Skin of body (tissue), 1 donor: ENCODE measurements at regions not wholly inside any gene's neighbourhood (a gene's known extent, or its start where the extent isn't known, plus 50 kb on each side); places are given as distances from the start of the nearest gene placed in this dataset.
"Not testable (repeated sequence)": the region's sequence is repeated elsewhere in the genome, so short reads cannot be mapped to it uniquely, and the experiment has no call there.

ENCODE experiments used
- DNase-seq: peaks from one replicate; lab custom pipeline; 2025; lab: John Stamatoyannopoulos, UW

GRCh38 chr7:34463830-34464229 is 194.2 kb upstream of the NPSR1 start:
- DNase-seq = no peak

GRCh38 chr7:34471844-34472243 is 186.2 kb upstream of the NPSR1 start:
- no peak for DNase-seq

GRCh38 chr7:34486371-34486770 is 171.6 kb upstream of the NPSR1 start:
- no peak for DNase-seq

- DNase-seq = no peak
Observed at GRCh38 chr7:34487391-34488115, 170.5 kb upstream of the NPSR1 start.

GRCh38 chr7:34488766-34489165 is 169.3 kb upstream of the NPSR1 start:
- DNase-seq = no peak

GRCh38 chr7:34491899-34492298 is 166.1 kb upstream of the NPSR1 start:
- no peak for DNase-seq

- no peak for DNase-seq
Observed at GRCh38 chr7:34493752-34494151, 164.3 kb upstream of the NPSR1 start.

- DNase-seq = no peak
Observed at GRCh38 chr7:34497153-34497777, 160.8 kb upstream of the NPSR1 start.

GRCh38 chr7:34501156-34501555 is 156.9 kb upstream of the NPSR1 start:
- DNase-seq = no peak

GRCh38 chr7:34507191-34507590 is 150.8 kb upstream of the NPSR1 start:
- DNase-seq = no peak

- no peak for DNase-seq
Observed at GRCh38 chr7:34523226-34523918, 134.6 kb upstream of the NPSR1 start.

- no peak for DNase-seq
Observed at GRCh38 chr7:34530259-34530658, 127.8 kb upstream of the NPSR1 start.

- no peak for DNase-seq
Observed at GRCh38 chr7:34539003-34539402, 119.0 kb upstream of the NPSR1 start.

- no peak for DNase-seq
Observed at GRCh38 chr7:34544621-34545020, 113.4 kb upstream of the NPSR1 start.

GRCh38 chr7:34550996-34551395 is 107.0 kb upstream of the NPSR1 start:
- DNase-seq = no peak

- DNase-seq = no peak
Observed at GRCh38 chr7:34552502-34552901, 105.5 kb upstream of the NPSR1 start.

GRCh38 chr7:34558022-34558421 is 100.0 kb upstream of the NPSR1 start:
- DNase-seq = no peak

GRCh38 chr7:34564091-34564490 is 93.9 kb upstream of the NPSR1 start:
- DNase-seq = no peak

GRCh38 chr7:34567906-34568305 is 90.1 kb upstream of the NPSR1 start:
- DNase-seq = no peak

GRCh38 chr7:34569975-34570699 is 87.9 kb upstream of the NPSR1 start:
- no peak for DNase-seq

- DNase-seq = no peak
Observed at GRCh38 chr7:34575006-34575405, 83.0 kb upstream of the NPSR1 start.

- DNase-seq = not testable (repeated sequence)
Observed at GRCh38 chr7:34577934-34578333, 80.1 kb upstream of the NPSR1 start.
